Activated T-helper 1 cell treated with anti-CD3 and anti-CD28 coated beads, Interleukin-12 subunit alpha, Interleukin-12 subunit beta, Interleukin-2, Interleukin-4 antibody, amounts not matched to agents 30 ng/mL and 10 ng/mL and 1 ng/mL, durations not matched to agents 14 hours and 24 hours and 36 hours (primary cell): ENCODE measurements at regions not wholly inside any gene's neighbourhood (a gene's known extent, or its start where the extent isn't known, plus 50 kb on each side); places are given as distances from the start of the nearest gene placed in this dataset.

Experiments used
- DNase-seq: peaks from one replicate; pipeline ENCODE4 v3.0.0; 2021; ENCODE audit warnings: low spot score
- H3K27ac Mint-ChIP-seq: one replicate; pipeline ENCODE4 v1.8.0; 2021; ENCODE audit warnings: mild to moderate bottlenecking, mixed read lengths
- H3K27me3 Mint-ChIP-seq: one replicate; pipeline ENCODE4 v1.8.0; 2022; ENCODE audit warnings: mild to moderate bottlenecking, moderate library complexity, mixed read lengths; ENCODE audit not compliant: insufficient read depth
- H3K36me3 Mint-ChIP-seq: one replicate; pipeline ENCODE4 v1.8.0; 2021; ENCODE audit warnings: low read depth, mixed read lengths
- H3K4me1 Mint-ChIP-seq: one replicate; pipeline ENCODE4 v1.8.0; 2021; ENCODE audit warnings: low read depth, mixed read lengths
- H3K4me3 Mint-ChIP-seq: one replicate; pipeline ENCODE4 v1.8.0; 2021; ENCODE audit warnings: mild to moderate bottlenecking, moderate library complexity, mixed read lengths
- H3K9me3 Mint-ChIP-seq: one replicate; pipeline ENCODE4 v1.8.0; 2021; ENCODE audit warnings: mixed read lengths
- intact Hi-C: fragments of 100-400 bp; cut with micrococcal nuclease; formaldehyde crosslinking; loops from one replicate; pipeline ENCODE4 v1.15.1; 2024

DNA sequence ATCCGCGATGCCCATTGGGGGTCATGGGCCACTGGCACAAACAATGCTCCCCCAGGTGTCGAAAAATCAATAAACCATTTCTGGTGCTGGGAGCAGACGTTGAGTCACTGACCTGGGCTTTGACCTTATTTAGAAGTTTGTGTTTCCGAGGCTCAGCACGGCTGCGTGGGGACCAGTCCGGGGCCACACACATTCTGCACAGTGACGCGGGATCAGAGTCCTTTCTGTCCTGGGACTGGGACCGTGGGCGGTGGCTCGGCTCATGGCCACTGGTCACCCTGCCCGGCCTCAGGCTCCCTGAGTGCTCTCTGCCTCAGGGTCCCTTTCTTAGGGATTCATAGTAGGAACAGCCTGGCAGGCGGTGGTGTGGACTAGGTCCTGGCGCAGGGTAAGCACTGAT, 1266.0 kb downstream of the BRD1 start:
- no peak overlapping the region for H3K4me3 Mint-ChIP-seq
- H3K27ac Mint-ChIP-seq, result no peak overlapping the region
- intact Hi-C loops, result no loop called here
- H3K9me3 Mint-ChIP-seq, result no peaks in the 10 kb centered on the region
- H3K4me1 Mint-ChIP-seq, result no peaks in the 10 kb centered on the region
- H3K27me3 Mint-ChIP-seq, result no peaks in the 10 kb centered on the region
- DNase-seq, result no peak
- H3K36me3 Mint-ChIP-seq, result no peaks in the 10 kb centered on the region

DNA sequence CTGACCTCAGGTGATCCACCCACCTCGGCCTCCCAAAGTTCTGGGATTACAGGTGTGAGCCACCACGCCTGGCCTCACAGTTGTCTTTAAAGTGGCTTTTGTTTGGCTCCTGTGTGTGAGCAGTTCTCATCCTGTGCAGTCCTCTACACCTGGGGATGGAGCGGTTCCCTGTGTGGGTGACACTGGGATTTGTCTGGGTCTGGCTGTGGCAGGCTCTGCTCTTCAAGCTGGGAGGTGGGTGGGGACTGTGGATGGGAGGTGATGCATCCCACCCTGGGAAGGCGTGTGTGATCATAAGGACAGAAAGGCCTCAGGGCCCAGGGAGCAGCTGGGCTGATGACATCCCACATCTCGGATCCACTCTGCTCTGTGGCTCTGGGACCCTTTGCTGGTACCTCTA, 1266.8 kb downstream of the BRD1 start:
- no peak overlapping the region for H3K27ac Mint-ChIP-seq
- no peaks in the 10 kb centered on the region for H3K27me3 Mint-ChIP-seq
- no peaks in the 10 kb centered on the region for H3K9me3 Mint-ChIP-seq
- no peak overlapping the region for H3K4me3 Mint-ChIP-seq
- H3K4me1 Mint-ChIP-seq, result no peaks in the 10 kb centered on the region
- intact Hi-C loops, result no loop called here
- no peak for DNase-seq
- no peaks in the 10 kb centered on the region for H3K36me3 Mint-ChIP-seq

DNA sequence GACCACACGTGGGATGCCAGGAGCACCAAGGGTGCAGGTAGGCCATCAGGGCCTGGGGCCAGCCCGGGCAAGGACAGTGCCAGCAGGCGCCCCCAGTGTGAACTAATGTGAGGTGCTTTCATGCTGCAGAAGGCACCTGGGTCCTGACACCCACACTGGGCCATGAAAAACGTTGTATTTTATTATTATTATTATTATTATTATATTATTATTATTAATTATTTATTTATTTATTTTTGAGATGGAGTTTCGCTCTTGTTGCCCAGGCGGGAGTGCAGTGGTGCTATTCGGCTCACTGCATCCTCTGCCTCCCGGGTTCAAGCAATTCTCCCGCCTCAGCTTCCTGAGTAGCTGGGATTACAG, 1267.3 kb downstream of the BRD1 start:
- intact Hi-C loops, result no loop called here
- no peaks in the 10 kb centered on the region for H3K27me3 Mint-ChIP-seq
- no peak overlapping the region for H3K4me3 Mint-ChIP-seq
- no peaks in the 10 kb centered on the region for H3K9me3 Mint-ChIP-seq
- H3K36me3 Mint-ChIP-seq, result no peaks in the 10 kb centered on the region
- H3K4me1 Mint-ChIP-seq, result no peaks in the 10 kb centered on the region
- no peak overlapping the region for H3K27ac Mint-ChIP-seq
- DNase-seq, result no peak

DNA sequence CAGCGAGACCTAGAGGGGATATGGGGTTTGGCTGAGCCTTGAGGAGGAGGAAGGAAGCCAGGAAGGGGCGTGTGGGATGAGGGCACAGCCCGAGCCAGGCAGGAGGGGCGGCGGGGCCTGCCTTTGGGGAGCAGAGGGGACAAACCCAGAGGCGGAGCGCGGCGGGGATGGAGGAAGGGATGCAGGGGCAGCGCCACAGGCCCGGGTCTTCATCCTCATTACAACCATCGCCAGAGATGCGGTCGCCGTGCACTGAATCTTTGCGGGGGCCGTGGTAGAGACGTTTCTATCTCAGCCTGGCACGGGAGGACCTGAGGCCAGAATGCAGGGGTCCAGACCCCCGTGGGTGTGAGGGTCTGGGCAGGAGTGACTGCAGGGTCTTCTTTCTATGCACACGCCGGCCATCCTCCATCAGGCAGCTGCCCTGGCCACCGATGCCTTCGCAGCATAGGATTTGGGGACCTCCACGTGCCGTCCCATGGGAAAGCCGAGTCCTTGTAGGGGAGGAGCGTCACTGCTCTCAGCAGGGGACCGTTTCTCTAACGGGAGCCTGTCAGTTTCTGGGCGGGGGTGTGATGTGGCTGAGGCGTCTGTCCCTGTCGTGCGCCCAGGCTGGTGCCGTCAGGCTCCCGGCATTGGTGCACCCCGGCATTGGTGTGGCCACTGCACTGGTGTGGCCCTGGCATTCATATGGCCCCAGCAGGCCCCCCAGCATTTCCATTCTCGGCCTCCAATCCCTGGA, 1267.9 kb downstream of the BRD1 start:
- intact Hi-C loops, result no loop called here
- H3K4me3 Mint-ChIP-seq, result no peak overlapping the region
- no peak overlapping the region for H3K27ac Mint-ChIP-seq
- no peaks in the 10 kb centered on the region for H3K27me3 Mint-ChIP-seq
- H3K9me3 Mint-ChIP-seq, result no peaks in the 10 kb centered on the region
- no peaks in the 10 kb centered on the region for H3K4me1 Mint-ChIP-seq
- DNase-seq, result no peak
- H3K36me3 Mint-ChIP-seq, result no peaks in the 10 kb centered on the region

DNA sequence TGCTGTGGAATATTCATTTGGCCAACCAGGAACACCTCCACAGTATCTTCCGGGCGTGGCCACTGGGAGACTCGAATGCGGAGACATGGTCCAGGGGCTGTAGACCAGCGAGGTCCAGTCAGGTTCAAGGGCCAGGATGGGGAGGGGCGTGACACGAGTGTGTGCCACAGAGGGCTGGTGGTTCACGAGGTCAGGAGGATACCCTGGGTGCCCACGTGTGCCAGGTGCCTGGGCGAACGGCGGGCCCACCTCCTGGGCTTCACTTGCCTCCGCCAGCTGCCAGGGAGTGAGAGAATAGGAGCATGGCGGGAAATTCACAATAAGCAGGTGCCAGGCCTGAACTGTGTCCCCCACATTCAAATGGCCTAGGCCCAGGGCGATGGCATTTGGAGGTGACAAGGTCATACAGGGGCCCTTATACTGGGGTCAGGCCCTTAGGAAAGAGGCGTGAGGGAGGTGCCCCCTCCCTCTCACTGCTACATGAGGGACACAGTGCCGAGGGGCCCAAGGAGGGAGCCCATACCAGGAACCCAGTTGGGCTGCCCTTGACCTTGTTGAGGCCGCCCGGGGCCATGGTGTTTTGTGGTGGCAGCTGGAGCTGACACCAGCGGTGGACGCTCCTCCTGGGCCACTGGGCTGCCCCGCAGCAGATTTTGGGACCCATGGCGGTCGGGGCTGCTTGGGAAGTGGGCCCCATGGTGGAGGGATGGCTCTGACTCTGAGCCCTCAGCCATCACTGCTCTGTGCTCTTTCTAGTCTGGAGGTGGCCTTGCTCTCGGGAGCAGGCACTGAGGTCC, 1268.9 kb downstream of the BRD1 start:
- Mint-ChIP-seq H3K36me3 (no peaks in the 10 kb centered on the region), H3K4me3 (no peak overlapping the region), H3K4me1 (no peaks in the 10 kb centered on the region), H3K27me3 (no peaks in the 10 kb centered on the region), H3K27ac (no peak overlapping the region), H3K9me3 (no peaks in the 10 kb centered on the region)
- DNase-seq, result no peak
- intact Hi-C loops, result no loop called here

DNA sequence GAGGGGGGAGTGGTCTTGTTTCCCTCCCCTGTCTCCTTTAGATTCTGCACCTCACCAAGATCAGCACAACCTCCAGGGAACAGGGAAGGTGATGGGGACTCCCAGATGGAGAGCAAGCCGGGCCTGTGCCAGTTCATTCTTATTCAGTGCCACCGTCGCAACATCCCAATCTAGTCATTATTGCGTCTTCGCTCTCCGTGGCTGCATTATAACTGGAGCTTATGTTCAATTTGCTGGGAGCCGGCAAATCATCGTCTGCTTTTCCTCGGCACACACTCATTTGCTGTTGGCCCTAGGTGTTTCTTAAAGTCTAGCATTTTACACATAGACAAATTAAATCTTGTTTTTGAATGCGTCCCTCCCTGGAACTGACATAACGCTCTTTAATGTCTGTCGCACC, 1269.7 kb downstream of the BRD1 start:
- Mint-ChIP-seq H3K4me1 (no peaks in the 10 kb centered on the region), H3K4me3 (no peak overlapping the region), H3K9me3 (no peaks in the 10 kb centered on the region), H3K36me3 (no peaks in the 10 kb centered on the region), H3K27ac (no peak overlapping the region), H3K27me3 (no peaks in the 10 kb centered on the region)
- intact Hi-C loops, result no loop called here
- DNase-seq, result no peak

DNA sequence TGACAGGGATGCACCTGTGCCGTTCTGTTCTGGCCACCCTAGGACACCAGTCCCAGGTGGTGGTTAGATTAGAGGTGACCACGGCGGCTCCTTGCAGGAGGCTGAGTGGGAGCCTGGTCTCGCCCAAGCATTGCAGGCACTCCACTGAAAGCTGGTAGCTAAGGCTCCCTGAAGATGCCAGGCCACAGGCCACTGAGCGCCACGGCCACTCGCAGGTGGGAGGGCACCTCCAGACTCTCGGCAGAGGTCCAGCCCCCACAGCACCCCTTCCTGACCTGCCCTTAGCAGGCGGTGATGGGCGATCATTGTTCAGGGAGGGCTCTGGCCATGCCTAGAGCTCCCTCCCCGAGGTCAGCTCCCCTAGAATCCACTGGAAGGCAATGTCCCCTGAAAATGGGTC, 1270.2 kb downstream of the BRD1 start:
- Mint-ChIP-seq H3K4me3 (no peak overlapping the region), H3K4me1 (no peaks in the 10 kb centered on the region), H3K9me3 (no peaks in the 10 kb centered on the region), H3K36me3 (no peaks in the 10 kb centered on the region), H3K27ac (no peak overlapping the region), H3K27me3 (no peaks in the 10 kb centered on the region)
- intact Hi-C loops, result no loop called here
- DNase-seq, result no peak

DNA sequence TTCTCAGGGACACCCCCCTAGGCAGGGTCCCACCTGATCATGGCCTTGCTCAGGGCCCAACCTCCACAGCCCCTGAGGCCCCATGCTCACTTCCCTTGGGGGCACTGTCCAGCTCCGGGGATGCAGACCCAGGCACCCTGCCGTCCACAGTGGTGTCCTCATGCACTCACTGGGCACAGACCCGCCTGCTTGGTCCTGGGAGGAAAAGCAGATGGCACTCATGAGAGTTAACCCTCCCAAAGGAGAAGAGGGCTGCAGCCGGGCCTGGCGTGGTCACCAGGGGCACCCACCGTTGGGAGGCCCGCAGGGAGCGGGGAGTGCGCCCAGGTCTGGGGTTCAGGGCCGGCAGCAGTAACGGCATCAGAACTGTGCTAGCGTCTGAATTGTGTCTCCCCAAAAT, 1270.9 kb downstream of the BRD1 start:
- H3K4me1 Mint-ChIP-seq, result no peaks in the 10 kb centered on the region
- H3K4me3 Mint-ChIP-seq, result no peak overlapping the region
- no peaks in the 10 kb centered on the region for H3K9me3 Mint-ChIP-seq
- no peak for DNase-seq
- intact Hi-C loops, result no loop called here
- no peaks in the 10 kb centered on the region for H3K36me3 Mint-ChIP-seq
- no peaks in the 10 kb centered on the region for H3K27me3 Mint-ChIP-seq
- H3K27ac Mint-ChIP-seq, result no peak overlapping the region

DNA sequence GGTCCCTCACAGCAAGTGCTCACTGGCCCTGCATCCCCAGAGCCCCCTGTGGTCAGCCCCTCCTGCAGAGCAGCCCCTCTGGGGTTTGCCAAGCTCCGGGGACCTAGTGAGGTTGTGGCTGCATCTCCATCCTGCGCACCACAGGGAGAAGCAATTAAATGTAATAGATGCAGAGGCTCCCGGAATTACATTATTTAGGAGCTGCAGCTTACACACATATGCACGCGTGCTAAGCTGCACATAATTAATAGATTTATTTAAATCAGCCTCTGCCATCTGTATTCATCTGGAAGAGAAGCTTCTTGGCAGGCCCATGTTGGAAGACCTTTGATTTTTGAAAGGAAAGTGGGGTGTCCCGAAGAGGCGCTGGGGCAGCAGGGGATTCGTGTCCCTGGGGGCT, 1271.5 kb downstream of the BRD1 start:
- Mint-ChIP-seq H3K27me3 (no peaks in the 10 kb centered on the region), H3K36me3 (no peaks in the 10 kb centered on the region), H3K9me3 (no peaks in the 10 kb centered on the region), H3K27ac (no peak overlapping the region), H3K4me1 (no peaks in the 10 kb centered on the region), H3K4me3 (no peak overlapping the region)
- DNase-seq, result no peak
- intact Hi-C loops, result no loop called here

DNA sequence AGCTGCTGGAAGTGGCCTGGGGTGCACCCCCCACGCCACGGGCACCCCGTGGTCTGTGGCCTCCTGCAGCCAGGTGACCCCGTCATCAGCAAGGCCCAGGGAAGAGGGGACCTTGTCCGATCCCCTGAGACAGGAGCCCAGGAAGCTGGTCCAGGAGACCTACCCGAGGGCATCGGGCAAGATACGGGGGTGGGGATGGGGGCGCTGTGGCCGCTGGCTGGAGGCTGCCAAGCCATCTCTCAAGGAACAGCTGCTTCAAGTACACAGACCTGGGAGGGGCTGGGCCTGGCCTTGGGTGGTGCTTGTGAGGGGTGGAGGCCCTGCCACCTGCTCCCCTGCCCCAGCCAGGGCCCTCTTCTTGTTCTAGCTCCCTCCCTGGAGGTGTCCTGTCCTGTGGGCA, 1272.1 kb downstream of the BRD1 start:
- Mint-ChIP-seq H3K9me3 (no peaks in the 10 kb centered on the region), H3K27me3 (no peaks in the 10 kb centered on the region), H3K4me1 (no peaks in the 10 kb centered on the region), H3K36me3 (no peaks in the 10 kb centered on the region), H3K4me3 (no peak overlapping the region), H3K27ac (no peak overlapping the region)
- no peak for DNase-seq
- intact Hi-C loops, result no loop called here

DNA sequence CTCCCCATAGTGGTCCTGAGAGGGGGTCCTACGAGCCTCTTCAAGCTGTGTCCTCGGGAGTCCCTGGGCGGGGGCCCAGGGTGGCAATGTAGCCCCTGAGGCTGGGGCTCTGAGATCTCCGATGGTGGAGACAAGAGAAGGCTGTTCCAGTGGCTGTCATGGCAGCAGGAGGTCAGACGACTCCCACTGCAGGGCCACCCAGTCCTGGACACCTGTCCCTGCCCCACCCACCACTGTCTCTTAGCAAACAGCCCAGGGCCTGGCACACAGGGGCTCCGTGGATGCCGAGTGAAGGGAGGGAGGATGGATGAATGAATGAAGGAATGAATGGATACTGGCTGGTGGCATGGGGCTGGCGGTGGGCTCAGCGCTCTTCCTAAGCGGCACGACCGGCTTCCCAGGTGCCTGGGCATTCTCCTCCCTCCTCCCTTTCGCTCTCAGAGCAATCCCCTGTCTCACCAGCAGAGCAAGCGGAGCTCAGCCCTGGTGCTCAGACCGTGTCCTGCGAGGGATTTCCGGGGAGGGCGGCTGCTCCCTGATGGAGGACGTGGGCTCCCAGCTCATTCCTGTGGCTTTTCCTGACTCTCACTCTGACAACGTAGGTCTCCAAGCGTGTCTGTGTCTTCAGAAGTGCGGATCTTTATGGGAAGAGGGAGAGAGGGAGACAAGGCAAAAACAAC, 1272.6 kb downstream of the BRD1 start:
- DNase-seq, result no peak
- H3K27ac Mint-ChIP-seq, result no peak overlapping the region
- H3K36me3 Mint-ChIP-seq, result no peaks in the 10 kb centered on the region
- H3K27me3 Mint-ChIP-seq, result no peaks in the 10 kb centered on the region
- intact Hi-C loops, result no loop called here
- H3K4me3 Mint-ChIP-seq, result no peak overlapping the region
- H3K9me3 Mint-ChIP-seq, result no peaks in the 10 kb centered on the region
- no peaks in the 10 kb centered on the region for H3K4me1 Mint-ChIP-seq

DNA sequence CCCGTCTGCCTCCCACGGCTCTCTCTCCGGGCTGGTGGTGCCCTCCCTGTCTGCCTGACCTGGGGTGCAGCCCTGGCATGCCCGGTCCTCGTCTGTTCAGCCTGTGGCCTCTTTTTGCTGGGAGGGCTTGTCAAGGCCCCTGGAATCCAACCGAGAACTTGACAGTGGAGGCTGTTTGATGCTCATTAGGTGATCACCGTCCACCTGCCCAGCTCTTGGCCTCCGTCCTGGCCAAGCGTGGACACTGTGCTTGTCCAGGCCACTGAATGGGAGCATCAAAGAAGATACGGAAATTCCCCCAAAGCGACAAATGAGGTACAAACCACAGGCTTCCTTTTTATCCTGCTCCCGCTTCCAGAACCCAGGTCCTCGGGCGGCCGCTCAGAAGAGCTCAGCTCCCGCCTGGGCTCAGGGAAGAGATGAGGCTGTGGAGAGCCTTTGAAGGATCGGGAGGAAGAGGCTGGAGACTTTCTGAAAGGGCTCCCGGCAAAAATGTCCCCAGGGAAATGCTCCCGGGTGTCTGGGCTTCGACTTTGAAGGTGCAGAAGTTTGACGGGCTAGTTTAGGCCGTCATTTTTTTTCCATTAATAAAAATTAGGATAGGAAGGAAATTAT, 1273.9 kb downstream of the BRD1 start:
- no peak overlapping the region for H3K27ac Mint-ChIP-seq
- DNase-seq, result no peak
- no peaks in the 10 kb centered on the region for H3K4me1 Mint-ChIP-seq
- no peaks in the 10 kb centered on the region for H3K36me3 Mint-ChIP-seq
- intact Hi-C loops, result no loop called here
- no peaks in the 10 kb centered on the region for H3K9me3 Mint-ChIP-seq
- H3K27me3 Mint-ChIP-seq, result no peaks in the 10 kb centered on the region
- no peak overlapping the region for H3K4me3 Mint-ChIP-seq

DNA sequence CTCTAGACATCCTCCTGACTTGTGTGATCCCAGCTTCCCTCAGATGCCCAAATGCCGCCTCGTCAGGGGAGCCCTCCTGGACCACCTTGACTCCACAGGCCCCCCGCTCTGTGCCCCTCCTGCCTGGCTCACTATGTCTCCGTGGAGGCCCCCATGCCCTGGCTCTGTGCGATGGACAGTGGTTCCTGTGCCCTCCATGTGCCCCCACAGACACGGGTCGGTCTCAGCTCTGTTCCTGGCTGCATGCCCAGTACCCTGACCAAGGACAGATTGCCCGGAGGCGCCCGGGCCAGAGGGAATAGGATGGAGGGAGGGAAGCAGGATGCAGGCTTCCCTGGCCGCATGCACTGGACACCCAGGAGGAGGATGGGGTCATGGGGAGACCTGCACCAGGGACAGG, 1274.6 kb downstream of the BRD1 start:
- H3K27ac Mint-ChIP-seq, result no peak overlapping the region

More for the DNA sequence above, 1274.6 kb downstream of the BRD1 start:
- Mint-ChIP-seq H3K27me3 (no peaks in the 10 kb centered on the region), H3K9me3 (no peaks in the 10 kb centered on the region), H3K36me3 (no peaks in the 10 kb centered on the region), H3K4me1 (no peaks in the 10 kb centered on the region), H3K4me3 (no peak overlapping the region)
- intact Hi-C loops, result no loop called here
- no peak for DNase-seq
